ENCODE measurements at regions not wholly inside any gene's neighbourhood (a gene's known extent, or its start where the extent isn't known, plus 50 kb on each side); places are given as distances from the start of the nearest gene placed in this dataset.
"Not testable (repeated sequence)": the region's sequence is repeated elsewhere in the genome, so short reads cannot be mapped to it uniquely, and the experiment has no call there.

- intact Hi-C loops (cut with micrococcal nuclease): no loop called here
- H3K4me3 Mint-ChIP-seq: no peak overlapping the region
- ChIA-PET POLR2A (no interaction called here), CTCF (interaction anchor here (0.5 to 3.6 kb wide), 5 partner anchors 8 to 429 kb away, joined by 3 to 31 read pairs (median 7); no protein-coding TSS in a partner anchor)
- H3K36me3 Mint-ChIP-seq: no peaks in the 10 kb centered on the region
- H3K4me1 Mint-ChIP-seq (ENCODE audit: low read depth): peaks cover 8% of the 10 kb centered on the region
- H3K9me3 Mint-ChIP-seq: peaks cover under 1% of the 10 kb centered on the region
- no peaks in the 10 kb centered on the region for H3K27me3 Mint-ChIP-seq
- no peak overlapping the region for H3K27ac Mint-ChIP-seq
- DNase-seq: peak; percentile 43
These were observed 1211.7 kb downstream of the TMEM121 start for GRCh38 chr14:106738075-106738474.

GRCh38 chr14:106738598-106739258, 1212.3 kb downstream of the TMEM121 start:
- H3K4me3 Mint-ChIP-seq; H3K27me3 Mint-ChIP-seq; H3K36me3 Mint-ChIP-seq; H3K4me1 Mint-ChIP-seq (ENCODE audit: low read depth); intact Hi-C loops (cut with micrococcal nuclease); H3K9me3 Mint-ChIP-seq; POLR2A ChIA-PET; H3K27ac Mint-ChIP-seq: not testable (repeated sequence)
- CTCF ChIA-PET: interaction anchor here (0.6 to 3.6 kb wide), 4 partner anchors 9 to 1276 kb away, joined by 3 to 31 read pairs (median 6); no protein-coding TSS in a partner anchor
- peak; percentile 41 for DNase-seq

GRCh38 chr14:106741086-106741827, 1214.9 kb downstream of the TMEM121 start:
- H3K4me3 Mint-ChIP-seq; POLR2A ChIA-PET; H3K27me3 Mint-ChIP-seq; H3K36me3 Mint-ChIP-seq; H3K9me3 Mint-ChIP-seq; H3K4me1 Mint-ChIP-seq (ENCODE audit: low read depth); intact Hi-C loops (cut with micrococcal nuclease): not testable (repeated sequence)
- CTCF ChIA-PET: interaction anchor here (0.6 to 3.6 kb wide), 19 partner anchors 11 to 132 kb away, joined by 3 to 31 read pairs (median 5); no protein-coding TSS in a partner anchor
- H3K27ac Mint-ChIP-seq: peak overlapping the region; percentile 69
- peak; percentile 84 for DNase-seq

GRCh38 chr14:106745016-106745767, 1218.8 kb downstream of the TMEM121 start:
- H3K36me3 Mint-ChIP-seq; POLR2A ChIA-PET; H3K9me3 Mint-ChIP-seq; H3K27me3 Mint-ChIP-seq; H3K27ac Mint-ChIP-seq; intact Hi-C loops (cut with micrococcal nuclease); H3K4me3 Mint-ChIP-seq; H3K4me1 Mint-ChIP-seq (ENCODE audit: low read depth): not testable (repeated sequence)
- CTCF ChIA-PET: interaction anchor here (1.4 kb wide), 1 partner anchor 65 kb away, joined by 4 read pairs; no protein-coding TSS in a partner anchor
- DNase-seq: peak; percentile 37

- DNase-seq: not testable (repeated sequence)
These were observed 1223.7 kb downstream of the TMEM121 start for GRCh38 chr14:106750089-106750488.

GRCh38 chr14:106753751-106754150, 1227.4 kb downstream of the TMEM121 start:
- DNase-seq: peak; percentile 25
- CTCF ChIA-PET: interaction anchor here (1.1 kb wide), 1 partner anchor 90 kb away, joined by 4 read pairs; no protein-coding TSS in a partner anchor
- peaks cover 17% of the 10 kb centered on the region for H3K4me1 Mint-ChIP-seq (ENCODE audit: low read depth)
- intact Hi-C loops (cut with micrococcal nuclease); H3K27ac Mint-ChIP-seq; POLR2A ChIA-PET; H3K27me3 Mint-ChIP-seq; H3K36me3 Mint-ChIP-seq; H3K9me3 Mint-ChIP-seq; H3K4me3 Mint-ChIP-seq: not testable (repeated sequence)

More at GRCh38 chr14:106750089-106750488, 1223.7 kb downstream of the TMEM121 start:
- POLR2A ChIA-PET; H3K36me3 Mint-ChIP-seq; H3K4me3 Mint-ChIP-seq; CTCF ChIA-PET; H3K27ac Mint-ChIP-seq; H3K9me3 Mint-ChIP-seq; H3K27me3 Mint-ChIP-seq; intact Hi-C loops (cut with micrococcal nuclease); H3K4me1 Mint-ChIP-seq (ENCODE audit: low read depth): not testable (repeated sequence)

GRCh38 chr14:106757444-106757843, 1231.1 kb downstream of the TMEM121 start:
- POLR2A ChIA-PET; H3K9me3 Mint-ChIP-seq; DNase-seq; intact Hi-C loops (cut with micrococcal nuclease); H3K36me3 Mint-ChIP-seq: not testable (repeated sequence)
- H3K4me3 Mint-ChIP-seq: peak overlapping the region; percentile 10
- H3K4me1 Mint-ChIP-seq (ENCODE audit: low read depth): peaks cover 14% of the 10 kb centered on the region
- CTCF ChIA-PET: interaction anchor here (1.5 kb wide), 1 partner anchor 20 kb away, joined by 4 read pairs; no protein-coding TSS in a partner anchor
- H3K27ac Mint-ChIP-seq: peak overlapping the region; percentile 39
- H3K27me3 Mint-ChIP-seq: peaks cover 12% of the 10 kb centered on the region

- H3K4me3 Mint-ChIP-seq, H3K27ac Mint-ChIP-seq, H3K36me3 Mint-ChIP-seq, H3K9me3 Mint-ChIP-seq, POLR2A ChIA-PET: not testable (repeated sequence)
- Mint-ChIP-seq H3K4me1 (ENCODE audit: low read depth) (peaks cover 29% of the 10 kb centered on the region), H3K27me3 (peaks cover 12% of the 10 kb centered on the region)
- intact Hi-C loops (cut with micrococcal nuclease): loop anchor here (10.0 kb wide), 1 partner anchor 687 kb away; no protein-coding TSS in a partner anchor
- CTCF ChIA-PET: interaction anchor here (1.5 kb wide), 1 partner anchor 21 kb away, joined by 3 read pairs; no protein-coding TSS in a partner anchor
- DNase-seq: peak; percentile 35
These were observed 1235.8 kb downstream of the TMEM121 start for GRCh38 chr14:106761886-106762816.

GRCh38 chr14:106764968-106765369, 1238.6 kb downstream of the TMEM121 start:
- H3K9me3 Mint-ChIP-seq, POLR2A ChIA-PET, H3K27ac Mint-ChIP-seq, H3K4me3 Mint-ChIP-seq, H3K36me3 Mint-ChIP-seq, H3K27me3 Mint-ChIP-seq: not testable (repeated sequence)
- CTCF ChIA-PET: interaction anchor here (0.6 to 2.1 kb wide), 11 partner anchors 24 to 763 kb away, joined by 3 to 7 read pairs (median 3); no protein-coding TSS in a partner anchor
- intact Hi-C loops (cut with micrococcal nuclease): loop anchor here (10.0 kb wide), 1 partner anchor 690 kb away; no protein-coding TSS in a partner anchor
- peaks cover 38% of the 10 kb centered on the region for H3K4me1 Mint-ChIP-seq (ENCODE audit: low read depth)
- DNase-seq: peak; percentile 49

GRCh38 chr14:106766145-106766544, 1239.8 kb downstream of the TMEM121 start:
- H3K9me3 Mint-ChIP-seq: no peaks in the 10 kb centered on the region
- ChIA-PET CTCF (interaction anchor here (0.7 to 2.1 kb wide), 5 partner anchors 9 to 102 kb away, joined by 4 to 6 read pairs (median 5); no protein-coding TSS in a partner anchor), POLR2A (no interaction called here)
- peaks cover 43% of the 10 kb centered on the region for H3K4me1 Mint-ChIP-seq (ENCODE audit: low read depth)
- H3K27me3 Mint-ChIP-seq: no peaks in the 10 kb centered on the region
- no peak overlapping the region for H3K4me3 Mint-ChIP-seq
- intact Hi-C loops (cut with micrococcal nuclease): loop anchor here (10.0 kb wide), 1 partner anchor 691 kb away; no protein-coding TSS in a partner anchor
- H3K36me3 Mint-ChIP-seq: no peaks in the 10 kb centered on the region
- H3K27ac Mint-ChIP-seq: no peak overlapping the region
- DNase-seq: no peak

Data from activated CD4-positive, alpha-beta memory T cell treated with anti-CD3 and anti-CD28 coated beads for 36 hours (primary cell).